Caco-2 (cell line): ENCODE measurements at regions not wholly inside any gene's neighbourhood (a gene's known extent, or its start where the extent isn't known, plus 50 kb on each side); places are given as distances from the start of the nearest gene placed in this dataset.

ENCODE experiments used
- BruUV-seq: library from RNA; stranded (reverse); fragments of 400-500 nt; replicated peaks from 2 replicates; lab custom pipeline; 2021; lab: Mats Ljungman, UMichigan
- CTCF ChIA-PET: fragments of 300-600 bp; sonication (Branson Sonifier 250); formaldehyde crosslinking; loops from one replicate; lab custom pipeline; 2022; ENCODE audit warnings: antibody characterized with exemption; lab: Charles Lee
- POLR2A ChIA-PET: fragments of 300-600 bp; sonication (Branson Sonifier 250); formaldehyde crosslinking; loops from one replicate; lab custom pipeline; 2022; ENCODE audit warnings: antibody characterized with exemption; lab: Charles Lee
- DNase-seq, 2 experiments: peaks; one replicate each; pipeline versions ENCODE4 v3.0.0 to v3.0.0-alpha.2; 2020 to 2022
- H3K27me3 ChIP-seq: replicated peaks from 2 replicates; pipeline ENCODE4 v1.6.0; 2011; ENCODE audit warnings: low read length; ENCODE audit not compliant: control insufficient read depth, insufficient read depth
- H3K36me3 ChIP-seq: 2 replicates; pipeline ENCODE4 v1.5.1; 2011; ENCODE audit warnings: low read length; ENCODE audit not compliant: control insufficient read depth, insufficient read depth
- H3K4me1 ChIP-seq: fragments of 250-450 bp; sonication (Bioruptor Pico); 2 replicates; pipeline ENCODE4 v1.5.1; 2020; ENCODE audit warnings: mild to moderate bottlenecking
- H3K4me3 ChIP-seq: 2 replicates; pipeline ENCODE4 v1.5.1; 2011; ENCODE audit warnings: low read depth, mild to moderate bottlenecking, control low read depth, low read length
- H3K9me3 ChIP-seq: fragments of 250-450 bp; sonication (Bioruptor Pico); 2 replicates; pipeline ENCODE4 v1.5.1; 2020; ENCODE audit warnings: mild to moderate bottlenecking, moderate library complexity
- H3K27ac Mint-ChIP-seq: one replicate; pipeline ENCODE4 v1.8.0; 2022; ENCODE audit warnings: mixed read lengths; ENCODE audit not compliant: unreplicated experiment
- H3K27me3 Mint-ChIP-seq: one replicate; pipeline ENCODE4 v1.8.0; 2022; ENCODE audit warnings: mixed read lengths; ENCODE audit not compliant: insufficient read depth, unreplicated experiment
- H3K36me3 Mint-ChIP-seq: one replicate; pipeline ENCODE4 v1.8.0; 2022; ENCODE audit warnings: mild to moderate bottlenecking, mixed read lengths; ENCODE audit not compliant: insufficient read depth, unreplicated experiment
- H3K4me1 Mint-ChIP-seq: one replicate; pipeline ENCODE4 v1.8.0; 2022; ENCODE audit warnings: low read depth, mixed read lengths; ENCODE audit not compliant: unreplicated experiment
- H3K4me3 Mint-ChIP-seq: one replicate; pipeline ENCODE4 v1.8.0; 2022; ENCODE audit warnings: mild to moderate bottlenecking, moderate library complexity, mixed read lengths; ENCODE audit not compliant: unreplicated experiment
- H3K9me3 Mint-ChIP-seq: one replicate; pipeline ENCODE4 v1.8.0; 2022; ENCODE audit warnings: mixed read lengths; ENCODE audit not compliant: unreplicated experiment
- intact Hi-C: fragments of 100-400 bp; cut with micrococcal nuclease; formaldehyde crosslinking; loops from one replicate; pipeline ENCODE4 v1.10.0; 2022; ENCODE audit not compliant: unreplicated experiment
- TF ChIP-seq, protein P1 (sequence below), 2 experiments: fragments of 200-600 bp in 1 of 2; IDR thresholded peaks; 1 replicate in 1 of 2; 2 replicates in 1 of 2; pipeline versions ENCODE4 v1.5.1 to v1.8.0; 2011 to 2022; ENCODE audit warnings: antibody characterized with exemption in 1 of 2, control low read depth in 1 of 2, inconsistent platforms in 1 of 2, low read depth in 1 of 2, low read length in 1 of 2, mild to moderate bottlenecking in 1 of 2, moderate library complexity in 1 of 2; ENCODE audit not compliant: insufficient read depth in 1 of 2, severe bottlenecking in 1 of 2, unreplicated experiment in 1 of 2

DNA sequence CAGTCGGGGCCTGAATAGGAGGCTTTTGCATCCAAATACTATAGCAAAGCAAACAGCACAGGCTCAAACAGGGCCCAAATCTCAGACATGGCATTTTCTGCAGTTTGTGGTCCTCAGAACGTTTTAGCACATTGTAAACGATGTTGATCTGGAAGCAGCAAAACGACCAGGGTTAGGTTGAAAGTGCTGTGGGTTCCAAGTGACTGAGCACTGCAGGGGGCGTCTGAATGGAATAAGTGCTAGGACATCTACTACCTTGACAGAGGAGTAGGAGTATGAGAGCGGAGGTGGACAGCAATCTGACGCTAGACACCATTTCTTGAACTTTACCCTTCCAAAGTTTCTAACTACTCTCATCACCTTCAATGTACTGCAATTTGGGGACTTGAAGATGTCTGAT, 214.9 kb downstream of the BARHL2 start:
- no peaks in the 10 kb centered on the region for H3K4me1 ChIP-seq
- no peaks in the 10 kb centered on the region for H3K36me3 ChIP-seq
- BruUV-seq: no TSS peak
- Mint-ChIP-seq H3K4me3 (no peak overlapping the region), H3K36me3 (no peaks in the 10 kb centered on the region), H3K27ac (no peak overlapping the region), H3K4me1 (peaks cover 6% of the 10 kb centered on the region), H3K9me3 (no peaks in the 10 kb centered on the region), H3K27me3 (no peaks in the 10 kb centered on the region)
- intact Hi-C loops: no loop called here
- no peak overlapping the region for H3K4me3 ChIP-seq
- no peaks in the 10 kb centered on the region for H3K27me3 ChIP-seq
- DNase-seq: no peak
- ChIA-PET CTCF (no interaction called here), POLR2A (no interaction called here)
- H3K9me3 ChIP-seq: no peaks in the 10 kb centered on the region
- TF ChIP-seq, protein P1, sequence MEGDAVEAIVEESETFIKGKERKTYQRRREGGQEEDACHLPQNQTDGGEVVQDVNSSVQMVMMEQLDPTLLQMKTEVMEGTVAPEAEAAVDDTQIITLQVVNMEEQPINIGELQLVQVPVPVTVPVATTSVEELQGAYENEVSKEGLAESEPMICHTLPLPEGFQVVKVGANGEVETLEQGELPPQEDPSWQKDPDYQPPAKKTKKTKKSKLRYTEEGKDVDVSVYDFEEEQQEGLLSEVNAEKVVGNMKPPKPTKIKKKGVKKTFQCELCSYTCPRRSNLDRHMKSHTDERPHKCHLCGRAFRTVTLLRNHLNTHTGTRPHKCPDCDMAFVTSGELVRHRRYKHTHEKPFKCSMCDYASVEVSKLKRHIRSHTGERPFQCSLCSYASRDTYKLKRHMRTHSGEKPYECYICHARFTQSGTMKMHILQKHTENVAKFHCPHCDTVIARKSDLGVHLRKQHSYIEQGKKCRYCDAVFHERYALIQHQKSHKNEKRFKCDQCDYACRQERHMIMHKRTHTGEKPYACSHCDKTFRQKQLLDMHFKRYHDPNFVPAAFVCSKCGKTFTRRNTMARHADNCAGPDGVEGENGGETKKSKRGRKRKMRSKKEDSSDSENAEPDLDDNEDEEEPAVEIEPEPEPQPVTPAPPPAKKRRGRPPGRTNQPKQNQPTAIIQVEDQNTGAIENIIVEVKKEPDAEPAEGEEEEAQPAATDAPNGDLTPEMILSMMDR (IDR thresholded peaks at IDR 0.05; ENCODE audit: insufficient read depth in 1 of 2, low read depth in 1 of 2, low read length in 1 of 2, severe bottlenecking in 1 of 2, unreplicated experiment in 1 of 2): no peak

DNA sequence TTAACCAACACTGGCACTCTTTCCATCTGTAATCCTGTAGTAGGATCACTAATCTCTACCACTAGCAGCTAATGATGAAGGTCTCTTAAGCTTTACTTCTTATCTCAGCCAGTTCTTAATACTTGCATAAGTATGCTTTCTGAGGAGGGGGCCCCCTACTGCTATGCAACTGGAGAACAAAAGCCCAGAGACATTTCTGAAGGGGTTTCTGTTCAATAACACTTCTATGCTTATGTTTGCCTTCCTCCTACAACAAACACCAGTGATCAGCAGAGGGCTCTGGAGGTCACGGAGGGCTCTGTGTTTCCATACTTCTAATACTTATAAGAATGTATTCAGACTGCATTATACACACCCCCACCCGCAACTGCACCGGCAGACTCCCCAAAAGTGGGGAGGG, 215.8 kb downstream of the BARHL2 start:
- H3K4me3 Mint-ChIP-seq: no peak overlapping the region
- no peaks in the 10 kb centered on the region for H3K36me3 Mint-ChIP-seq
- H3K27me3 ChIP-seq: no peaks in the 10 kb centered on the region
- no TSS peak for BruUV-seq
- intact Hi-C loops: no loop called here
- ChIA-PET CTCF (no interaction called here), POLR2A (no interaction called here)
- DNase-seq: no peak
- H3K4me1 ChIP-seq: no peaks in the 10 kb centered on the region
- H3K4me3 ChIP-seq: no peak overlapping the region
- H3K27ac Mint-ChIP-seq: no peak overlapping the region
- no peaks in the 10 kb centered on the region for H3K36me3 ChIP-seq
- peaks cover 6% of the 10 kb centered on the region for H3K4me1 Mint-ChIP-seq
- H3K9me3 Mint-ChIP-seq: no peaks in the 10 kb centered on the region
- no peaks in the 10 kb centered on the region for H3K27me3 Mint-ChIP-seq
- TF ChIP-seq, protein P1 (IDR thresholded peaks at IDR 0.05; ENCODE audit: insufficient read depth in 1 of 2, low read depth in 1 of 2, low read length in 1 of 2, severe bottlenecking in 1 of 2, unreplicated experiment in 1 of 2): no peak
- no peaks in the 10 kb centered on the region for H3K9me3 ChIP-seq

DNA sequence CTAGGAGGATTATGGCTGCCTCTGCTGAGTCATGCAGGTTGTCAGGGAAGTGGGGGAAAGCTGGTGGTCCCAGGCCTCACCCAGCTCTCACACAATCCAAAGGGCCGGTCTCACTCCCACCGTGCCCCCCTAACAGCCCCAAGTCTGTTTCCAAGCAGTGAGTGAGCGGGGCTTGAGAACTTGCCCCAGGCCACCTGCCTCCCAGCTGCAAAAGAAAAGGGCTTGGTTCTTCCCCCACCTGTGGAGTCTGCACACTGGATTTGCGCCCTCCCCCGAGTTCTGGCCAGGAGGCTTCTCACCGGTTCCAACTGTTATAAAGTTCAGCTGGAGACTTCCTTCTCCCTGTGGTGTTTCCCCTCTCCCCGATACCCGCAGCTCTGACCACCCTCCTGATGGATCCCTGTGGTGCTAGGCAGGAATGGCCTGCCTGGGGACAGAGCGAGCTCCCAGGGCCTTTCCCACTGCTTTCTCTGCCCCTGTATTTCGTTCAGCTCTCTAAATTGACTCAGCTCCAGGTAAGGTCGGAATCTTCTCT, 222.3 kb downstream of the BARHL2 start:
- H3K36me3 Mint-ChIP-seq: no peaks in the 10 kb centered on the region
- H3K9me3 Mint-ChIP-seq: no peaks in the 10 kb centered on the region
- Histone ChIP-seq H3K9me3 (no peaks in the 10 kb centered on the region), H3K4me1 (no peaks in the 10 kb centered on the region), H3K36me3 (no peaks in the 10 kb centered on the region), H3K4me3 (no peak overlapping the region), H3K27me3 (no peaks in the 10 kb centered on the region)
- peaks cover 10% of the 10 kb centered on the region for H3K27me3 Mint-ChIP-seq
- no peak overlapping the region for H3K27ac Mint-ChIP-seq
- ChIA-PET CTCF (no interaction called here), POLR2A (no interaction called here)
- TF ChIP-seq, protein P1 (IDR thresholded peaks at IDR 0.05; ENCODE audit: insufficient read depth in 1 of 2, low read depth in 1 of 2, low read length in 1 of 2, severe bottlenecking in 1 of 2, unreplicated experiment in 1 of 2): no peak
- no peak overlapping the region for H3K4me3 Mint-ChIP-seq
- no peak for DNase-seq
- intact Hi-C loops: no loop called here
- no peaks in the 10 kb centered on the region for H3K4me1 Mint-ChIP-seq
- BruUV-seq: no TSS peak
